Adrenal gland (tissue), 5 donors: ENCODE measurements at regions not wholly inside any gene's neighbourhood (a gene's known extent, or its start where the extent isn't known, plus 50 kb on each side); places are given as distances from the start of the nearest gene placed in this dataset.

Source experiments
- POLR2A ChIP-seq, 2 donors: fragments of 450-650 bp; IDR thresholded peaks; one replicate each; pipeline ENCODE4 v1.6.1; 2017; ENCODE audit warnings: antibody characterized with exemption in 2 of 2, mild to moderate bottlenecking in 2 of 2, moderate library complexity in 1 of 2
- TF ChIP-seq, protein P1 (sequence below), 6 experiments: fragments of 450-650 bp in 4 of 6; fragments of 200-600 bp in 2 of 6; sonication (generic) in 1 of 6; IDR thresholded peaks; 1 replicate in 5 of 6; 2 replicates in 1 of 6; pipeline versions ENCODE4 v1.5.1 to v1.8.0; 2016 to 2021; ENCODE audit warnings: antibody characterized with exemption in 6 of 6, mild to moderate bottlenecking in 2 of 6, moderate library complexity in 1 of 6
- donor health status: DM: no; HTN: no; CAD: no.

DNA sequence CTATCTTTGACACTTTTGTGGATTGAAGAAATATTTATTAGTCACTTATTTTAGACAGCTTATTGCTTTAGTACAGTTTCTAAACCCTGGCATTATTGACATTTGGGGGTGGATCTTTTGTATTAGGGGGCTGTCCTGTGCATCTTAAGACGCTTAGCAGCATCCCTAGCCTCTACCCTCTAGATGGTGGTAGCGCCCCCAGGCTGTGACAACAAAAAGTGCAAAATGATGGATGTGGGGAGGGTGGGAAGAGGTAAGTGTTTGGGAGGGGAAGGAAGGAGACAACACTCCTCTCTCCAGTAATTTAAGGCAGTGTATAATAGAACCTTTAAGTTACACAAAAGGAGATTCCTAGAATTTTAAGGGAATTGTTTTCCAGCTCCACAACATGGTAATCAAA is 1210.6 kb downstream of the C4orf33 start:
- TF ChIP-seq, protein P1, sequence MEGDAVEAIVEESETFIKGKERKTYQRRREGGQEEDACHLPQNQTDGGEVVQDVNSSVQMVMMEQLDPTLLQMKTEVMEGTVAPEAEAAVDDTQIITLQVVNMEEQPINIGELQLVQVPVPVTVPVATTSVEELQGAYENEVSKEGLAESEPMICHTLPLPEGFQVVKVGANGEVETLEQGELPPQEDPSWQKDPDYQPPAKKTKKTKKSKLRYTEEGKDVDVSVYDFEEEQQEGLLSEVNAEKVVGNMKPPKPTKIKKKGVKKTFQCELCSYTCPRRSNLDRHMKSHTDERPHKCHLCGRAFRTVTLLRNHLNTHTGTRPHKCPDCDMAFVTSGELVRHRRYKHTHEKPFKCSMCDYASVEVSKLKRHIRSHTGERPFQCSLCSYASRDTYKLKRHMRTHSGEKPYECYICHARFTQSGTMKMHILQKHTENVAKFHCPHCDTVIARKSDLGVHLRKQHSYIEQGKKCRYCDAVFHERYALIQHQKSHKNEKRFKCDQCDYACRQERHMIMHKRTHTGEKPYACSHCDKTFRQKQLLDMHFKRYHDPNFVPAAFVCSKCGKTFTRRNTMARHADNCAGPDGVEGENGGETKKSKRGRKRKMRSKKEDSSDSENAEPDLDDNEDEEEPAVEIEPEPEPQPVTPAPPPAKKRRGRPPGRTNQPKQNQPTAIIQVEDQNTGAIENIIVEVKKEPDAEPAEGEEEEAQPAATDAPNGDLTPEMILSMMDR (IDR thresholded peaks at IDR 0.05) = no peak
- TF ChIP-seq POLR2A (IDR thresholded peaks at IDR 0.05) = no peak
